ENCODE measurements at regions not wholly inside any gene's neighbourhood (a gene's known extent, or its start where the extent isn't known, plus 50 kb on each side); places are given as distances from the start of the nearest gene placed in this dataset.

DNA sequence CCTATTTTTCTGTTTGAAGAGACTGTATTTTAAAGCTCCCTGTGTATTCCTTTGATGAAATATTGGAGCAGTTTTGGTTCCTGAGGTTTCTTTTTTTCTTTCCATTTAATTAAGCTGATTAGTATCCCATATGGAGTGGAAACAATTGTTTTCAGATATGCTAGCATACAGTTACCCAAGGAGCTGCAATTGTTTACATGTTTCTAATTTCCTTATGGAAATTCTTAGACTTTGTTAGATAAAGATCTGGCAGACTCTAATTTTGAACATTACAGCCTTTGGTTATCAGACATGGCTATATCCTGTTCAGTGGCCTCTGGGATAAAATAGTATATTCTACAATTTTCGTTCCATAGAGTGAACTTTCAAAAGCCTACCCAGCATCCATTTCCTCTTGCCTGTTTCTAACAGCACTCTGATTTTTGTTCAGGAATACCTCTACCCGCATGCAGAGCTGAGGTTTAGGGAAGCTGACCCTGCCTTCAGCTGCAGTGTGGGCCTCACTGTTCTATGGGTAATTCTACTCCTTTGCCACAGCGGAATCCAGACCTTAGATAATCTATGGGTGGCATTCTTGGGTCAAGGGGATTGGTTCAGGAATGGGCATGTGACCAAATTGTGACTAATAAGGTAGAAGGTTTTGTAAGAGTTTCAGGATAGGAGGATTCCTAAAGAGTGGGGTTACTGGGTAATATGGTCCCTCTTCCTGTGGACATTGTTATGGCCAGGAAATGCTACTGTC lies 161.1 kb upstream of the ANKRD28 start:
- no peak overlapping the region for H3K4me3 ChIP-seq (ENCODE audit: low read length)
- intact Hi-C loops (cut with micrococcal nuclease) = loop anchor here in 1 of 2 donors (10.0 kb wide), 1 partner anchor 144 kb away; no protein-coding TSS in a partner anchor
- no peak for DNase-seq
- Mint-ChIP-seq H3K4me3 (no peak overlapping the region), H3K27me3 (peaks cover 0 to 9% (median 5%) of the 10 kb centered on the region in 5 donors), H3K4me1 (no peaks in the 10 kb centered on the region), H3K27ac (no peak overlapping the region), H3K9me3 (peaks cover 0 to 4% (median 0%) of the 10 kb centered on the region in 11 donors), H3K36me3 (no peaks in the 10 kb centered on the region)
- no peak overlapping the region for H3K27ac ChIP-seq (ENCODE audit: low read depth, low read length)
- H3K36me3 ChIP-seq (ENCODE audit: control insufficient read depth in 2 of 3, insufficient read depth in 3 of 3, low read length in 3 of 3) = no peaks in the 10 kb centered on the region
- H3K27me3 ChIP-seq (ENCODE audit: control insufficient read depth in 2 of 2, insufficient read depth in 2 of 2, low read length in 2 of 2) = no peaks in the 10 kb centered on the region
- H3K9me3 ChIP-seq (ENCODE audit: control insufficient read depth in 2 of 3, low read length in 3 of 3) = no peaks in the 10 kb centered on the region
- ATAC-seq = no peak
- ChIA-PET POLR2A (no interaction called here), CTCF (interaction anchor here (0.6 kb wide), 1 partner anchor 147 kb away, joined by 3 read pairs; no protein-coding TSS in a partner anchor)
- H3K4me1 ChIP-seq (ENCODE audit: control insufficient read depth in 2 of 2, insufficient read depth in 2 of 2, low read length in 2 of 2) = no peaks in the 10 kb centered on the region

DNA sequence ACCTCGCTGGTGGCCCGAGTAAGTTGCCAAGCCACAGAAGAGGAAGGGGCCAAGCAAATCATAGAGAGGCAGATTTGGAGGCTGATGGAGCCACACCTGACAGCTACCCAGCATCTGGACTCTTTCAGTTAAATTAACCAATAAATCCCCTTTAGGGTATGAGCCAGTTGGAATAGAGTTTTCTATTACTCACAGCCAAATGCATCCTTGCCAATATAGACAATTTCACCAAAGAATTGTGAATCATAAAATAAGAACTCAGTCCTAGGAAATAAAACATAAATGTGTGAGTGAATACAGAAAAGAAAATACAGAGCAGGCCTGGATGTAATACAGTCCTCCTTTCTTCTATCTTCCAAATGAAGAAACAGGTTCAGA lies 161.6 kb upstream of the ANKRD28 start:
- Mint-ChIP-seq H3K9me3 (peaks cover 0 to 4% (median 0%) of the 10 kb centered on the region in 11 donors), H3K27me3 (peaks cover 0 to 9% (median 5%) of the 10 kb centered on the region in 5 donors), H3K4me1 (no peaks in the 10 kb centered on the region), H3K36me3 (no peaks in the 10 kb centered on the region), H3K27ac (no peak overlapping the region), H3K4me3 (no peak overlapping the region)
- Histone ChIP-seq H3K27me3 (ENCODE audit: control insufficient read depth in 2 of 2, insufficient read depth in 2 of 2, low read length in 2 of 2) (no peaks in the 10 kb centered on the region), H3K4me1 (ENCODE audit: control insufficient read depth in 2 of 2, insufficient read depth in 2 of 2, low read length in 2 of 2) (no peaks in the 10 kb centered on the region), H3K27ac (ENCODE audit: low read depth, low read length) (no peak overlapping the region), H3K9me3 (ENCODE audit: control insufficient read depth in 2 of 3, low read length in 3 of 3) (no peaks in the 10 kb centered on the region), H3K36me3 (ENCODE audit: control insufficient read depth in 2 of 3, insufficient read depth in 3 of 3, low read length in 3 of 3) (no peaks in the 10 kb centered on the region), H3K4me3 (ENCODE audit: low read length) (no peak overlapping the region)
- ChIA-PET CTCF (interaction anchor here (0.6 kb wide), 1 partner anchor 147 kb away, joined by 3 read pairs; no protein-coding TSS in a partner anchor), POLR2A (no interaction called here)
- no peak for ATAC-seq
- intact Hi-C loops (cut with micrococcal nuclease) = loop anchor here in 1 of 2 donors (10.0 kb wide), 1 partner anchor 145 kb away; no protein-coding TSS in a partner anchor
- no peak for DNase-seq

- no peaks in the 10 kb centered on the region for H3K9me3 ChIP-seq (ENCODE audit: control insufficient read depth in 2 of 3, low read length in 3 of 3)
- Mint-ChIP-seq H3K4me3 (no peak overlapping the region), H3K27me3 (peaks cover 0 to 7% (median 5%) of the 10 kb centered on the region in 5 donors), H3K4me1 (no peaks in the 10 kb centered on the region), H3K9me3 (peaks cover 0 to 4% (median 0%) of the 10 kb centered on the region in 11 donors), H3K27ac (no peak overlapping the region), H3K36me3 (no peaks in the 10 kb centered on the region)
- no peaks in the 10 kb centered on the region for H3K27me3 ChIP-seq (ENCODE audit: control insufficient read depth in 2 of 2, insufficient read depth in 2 of 2, low read length in 2 of 2)
- no peak overlapping the region for H3K27ac ChIP-seq (ENCODE audit: low read depth, low read length)
- H3K4me1 ChIP-seq (ENCODE audit: control insufficient read depth in 2 of 2, insufficient read depth in 2 of 2, low read length in 2 of 2) = no peaks in the 10 kb centered on the region
- intact Hi-C loops (cut with micrococcal nuclease) = no loop called here
- no peak for DNase-seq
- ATAC-seq = peak; percentile 26
- H3K4me3 ChIP-seq (ENCODE audit: low read length) = no peak overlapping the region
- no peaks in the 10 kb centered on the region for H3K36me3 ChIP-seq (ENCODE audit: control insufficient read depth in 2 of 3, insufficient read depth in 3 of 3, low read length in 3 of 3)
- CTCF ChIA-PET = no interaction called here
- POLR2A ChIA-PET = no interaction called here
These were observed 167.0 kb upstream of the ANKRD28 start for GRCh38 chr3:15964605-15965442.

DNA sequence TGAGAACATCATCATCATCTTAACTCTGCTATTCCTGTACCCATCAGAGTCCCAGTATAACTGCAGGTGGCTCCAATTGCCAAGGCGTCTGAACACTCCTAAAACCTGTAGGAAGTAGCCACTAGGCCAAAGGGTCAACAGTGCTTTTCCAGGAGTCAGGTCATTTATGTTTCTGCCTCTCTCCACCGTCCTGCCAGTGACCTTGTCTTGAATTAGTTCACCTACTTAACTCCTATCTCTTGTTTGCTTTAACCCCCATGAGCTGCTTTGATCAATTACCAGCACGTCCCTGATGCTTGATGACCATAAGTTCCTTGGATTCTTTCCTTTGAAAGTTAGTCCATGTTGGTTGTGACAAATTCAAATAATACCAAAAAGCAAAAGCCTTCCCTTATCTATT lies 169.8 kb upstream of the ANKRD28 start:
- intact Hi-C loops (cut with micrococcal nuclease) = no loop called here
- Histone ChIP-seq H3K9me3 (ENCODE audit: control insufficient read depth in 2 of 3, low read length in 3 of 3) (no peaks in the 10 kb centered on the region), H3K4me1 (ENCODE audit: control insufficient read depth in 2 of 2, insufficient read depth in 2 of 2, low read length in 2 of 2) (no peaks in the 10 kb centered on the region), H3K36me3 (ENCODE audit: control insufficient read depth in 2 of 3, insufficient read depth in 3 of 3, low read length in 3 of 3) (no peaks in the 10 kb centered on the region), H3K27ac (ENCODE audit: low read depth, low read length) (no peak overlapping the region), H3K27me3 (ENCODE audit: control insufficient read depth in 2 of 2, insufficient read depth in 2 of 2, low read length in 2 of 2) (no peaks in the 10 kb centered on the region), H3K4me3 (ENCODE audit: low read length) (no peak overlapping the region)
- no peak for DNase-seq
- H3K36me3 Mint-ChIP-seq = no peaks in the 10 kb centered on the region
- CTCF ChIA-PET = no interaction called here
- no peak for ATAC-seq
- H3K27me3 Mint-ChIP-seq = peaks cover 0 to 7% (median 5%) of the 10 kb centered on the region in 5 donors
- H3K4me1 Mint-ChIP-seq = no peaks in the 10 kb centered on the region
- H3K4me3 Mint-ChIP-seq = no peak overlapping the region
- H3K9me3 Mint-ChIP-seq = peaks cover 0 to 4% (median 0%) of the 10 kb centered on the region in 11 donors
- no peak overlapping the region for H3K27ac Mint-ChIP-seq
- POLR2A ChIA-PET = no interaction called here

DNA sequence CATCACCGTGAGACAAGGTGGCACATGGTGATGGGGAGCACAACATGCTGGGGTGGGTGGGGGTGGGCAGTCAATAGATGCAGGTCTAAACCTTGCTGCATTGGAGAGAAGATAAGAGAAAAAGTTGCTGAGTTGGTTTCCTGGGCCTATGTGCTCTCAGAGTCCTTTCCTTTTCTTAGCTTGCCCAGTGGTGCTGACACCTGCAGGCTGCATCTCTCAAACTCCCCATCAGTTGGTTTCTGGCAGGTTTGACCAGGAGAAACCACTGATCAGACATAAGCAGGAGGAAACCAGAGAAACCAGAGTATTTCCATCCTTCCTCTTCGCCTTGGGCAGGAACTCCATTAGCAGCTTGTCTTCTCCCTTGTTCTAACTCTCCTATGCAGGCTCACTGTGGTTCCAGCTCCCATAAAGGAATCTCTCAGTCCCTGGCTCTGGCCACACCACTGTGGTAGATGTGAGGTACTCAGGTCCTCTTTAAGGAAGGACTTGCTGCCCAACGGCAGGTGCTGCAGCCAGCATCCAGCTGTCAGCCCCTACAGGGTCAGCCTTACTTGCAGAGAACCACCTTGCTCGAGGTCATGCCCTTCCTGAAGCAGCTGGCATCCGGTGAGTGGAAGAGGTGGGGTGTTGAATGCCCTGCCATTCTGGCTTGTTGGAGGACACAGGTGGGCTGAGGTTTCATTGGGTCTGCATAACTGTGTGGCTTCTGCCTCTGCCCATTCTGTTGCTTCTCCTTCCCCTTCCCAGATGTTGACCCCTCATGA lies 172.3 kb upstream of the ANKRD28 start:
- intact Hi-C loops (cut with micrococcal nuclease) = loop anchor here in 1 of 2 donors (1.0 kb wide), 1 partner anchor 340 kb away; no protein-coding TSS in a partner anchor

GRCh38 chr3:15973414-15973813 lies 175.6 kb upstream of the ANKRD28 start:
- Mint-ChIP-seq H3K27ac (no peak overlapping the region), H3K4me3 (no peak overlapping the region), H3K27me3 (peaks cover 0 to 15% (median 4%) of the 10 kb centered on the region in 5 donors), H3K36me3 (no peaks in the 10 kb centered on the region), H3K4me1 (no peaks in the 10 kb centered on the region), H3K9me3 (peaks cover 0 to 3% (median 0%) of the 10 kb centered on the region in 11 donors)
- Histone ChIP-seq H3K27me3 (ENCODE audit: control insufficient read depth in 2 of 2, insufficient read depth in 2 of 2, low read length in 2 of 2) (no peaks in the 10 kb centered on the region), H3K4me1 (ENCODE audit: control insufficient read depth in 2 of 2, insufficient read depth in 2 of 2, low read length in 2 of 2) (no peaks in the 10 kb centered on the region), H3K36me3 (ENCODE audit: control insufficient read depth in 2 of 3, insufficient read depth in 3 of 3, low read length in 3 of 3) (no peaks in the 10 kb centered on the region), H3K27ac (ENCODE audit: low read depth, low read length) (no peak overlapping the region), H3K4me3 (ENCODE audit: low read length) (no peak overlapping the region), H3K9me3 (ENCODE audit: control insufficient read depth in 2 of 3, low read length in 3 of 3) (no peaks in the 10 kb centered on the region)
- ATAC-seq (no peak), DNase-seq (no peak)
- intact Hi-C loops (cut with micrococcal nuclease) = no loop called here
- POLR2A ChIA-PET = no interaction called here
- CTCF ChIA-PET = no interaction called here

More for the DNA sequence above, 172.3 kb upstream of the ANKRD28 start:
- ChIA-PET CTCF (no interaction called here), POLR2A (no interaction called here)
- no peak overlapping the region for H3K4me3 ChIP-seq (ENCODE audit: low read length)
- DNase-seq = no peak
- Mint-ChIP-seq H3K36me3 (no peaks in the 10 kb centered on the region), H3K9me3 (peaks cover 0 to 3% (median 0%) of the 10 kb centered on the region in 11 donors), H3K4me1 (no peaks in the 10 kb centered on the region), H3K4me3 (peak overlapping the region in 1 of 10 donors; percentile 12), H3K27ac (no peak overlapping the region), H3K27me3 (peaks cover 0 to 7% (median 0%) of the 10 kb centered on the region in 5 donors)
- no peak for ATAC-seq
- no peak overlapping the region for H3K27ac ChIP-seq (ENCODE audit: low read depth, low read length)
- no peaks in the 10 kb centered on the region for H3K27me3 ChIP-seq (ENCODE audit: control insufficient read depth in 2 of 2, insufficient read depth in 2 of 2, low read length in 2 of 2)
- no peaks in the 10 kb centered on the region for H3K36me3 ChIP-seq (ENCODE audit: control insufficient read depth in 2 of 3, insufficient read depth in 3 of 3, low read length in 3 of 3)
- H3K4me1 ChIP-seq (ENCODE audit: control insufficient read depth in 2 of 2, insufficient read depth in 2 of 2, low read length in 2 of 2) = no peaks in the 10 kb centered on the region
- H3K9me3 ChIP-seq (ENCODE audit: control insufficient read depth in 2 of 3, low read length in 3 of 3) = no peaks in the 10 kb centered on the region

Measured in naive thymus-derived CD4-positive, alpha-beta T cell (primary cell).